NT2/D1 (cell line): ENCODE measurements at regions not wholly inside any gene's neighbourhood (a gene's known extent, or its start where the extent isn't known, plus 50 kb on each side); places are given as distances from the start of the nearest gene placed in this dataset.

Source experiments
- SUZ12 ChIP-seq: IDR thresholded peaks from 2 replicates; pipeline ENCODE4 v1.6.1; 2011; ENCODE audit not compliant: insufficient read length, insufficient read depth; ENCODE audit errors: extremely low read depth
- ZNF274 ChIP-seq: IDR thresholded peaks from 2 replicates; pipeline ENCODE4 v1.6.1; 2011; ENCODE audit warnings: mild to moderate bottlenecking, low read depth, low read length

DNA sequence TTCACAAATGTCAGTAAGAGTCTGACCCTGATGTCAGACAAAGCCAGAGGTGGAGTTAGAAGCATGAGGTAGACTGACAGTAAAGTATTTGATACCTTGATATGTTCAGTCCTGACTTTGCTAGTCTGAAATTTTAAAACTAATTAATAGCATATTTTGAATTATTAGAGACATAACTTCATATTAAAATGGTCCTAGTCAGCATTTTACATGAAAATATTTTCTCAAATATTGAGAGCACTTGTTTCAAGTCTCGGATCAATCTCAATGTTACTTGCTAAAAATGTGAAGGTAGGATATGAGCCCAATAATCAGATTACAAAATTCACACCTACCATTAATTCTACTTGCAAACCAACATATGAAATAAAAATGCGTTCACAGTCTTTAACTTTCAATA lies 58.1 kb upstream of the TTC14 start:
- no peak for TF ChIP-seq SUZ12
- no peak for TF ChIP-seq ZNF274
